NOMO-1 (cell line): ENCODE measurements at regions not wholly inside any gene's neighbourhood (a gene's known extent, or its start where the extent isn't known, plus 50 kb on each side); places are given as distances from the start of the nearest gene placed in this dataset.

ENCODE experiments used
- DNase-seq, 2 experiments: peaks; one replicate each; lab custom pipeline; 2025; ENCODE audit not compliant: unreplicated experiment in 2 of 2; lab: John Stamatoyannopoulos, UW

GRCh38 chr9:129336130-129336528, 158.1 kb upstream of the IER5L start:
- no peak for DNase-seq

DNA sequence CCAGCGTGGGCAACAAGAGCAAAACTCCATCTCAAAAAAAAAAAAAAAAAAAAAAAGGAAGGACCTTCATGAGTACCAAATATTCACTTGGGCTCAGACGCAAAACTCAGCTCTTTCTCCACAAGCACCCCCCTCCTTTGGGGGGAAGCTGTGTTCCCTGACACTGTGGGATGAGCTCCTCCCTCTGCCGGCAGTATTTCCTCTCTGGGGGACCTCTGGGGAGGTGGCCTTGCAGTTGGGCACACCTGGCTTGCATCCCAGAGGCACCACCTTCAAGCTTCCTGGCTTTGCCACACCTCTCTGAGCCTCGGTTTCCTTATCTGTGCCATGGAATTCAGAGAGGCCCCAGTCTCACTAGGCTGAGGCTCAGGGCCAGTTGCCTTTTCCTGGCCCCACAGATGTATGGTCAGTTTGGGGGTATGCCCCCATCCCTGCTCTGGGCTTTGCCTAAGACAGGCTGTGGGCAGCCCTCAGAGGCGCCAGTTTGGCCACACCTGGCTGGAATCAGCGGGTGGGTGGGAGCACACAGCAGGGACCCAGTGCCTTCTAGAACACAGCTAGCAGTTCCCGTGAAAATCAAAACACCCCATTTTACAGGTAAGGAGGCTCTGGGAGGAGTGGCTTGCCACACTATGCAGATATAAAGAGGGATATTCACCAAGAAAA, 157.5 kb upstream of the IER5L start:
- no peak for DNase-seq

DNA sequence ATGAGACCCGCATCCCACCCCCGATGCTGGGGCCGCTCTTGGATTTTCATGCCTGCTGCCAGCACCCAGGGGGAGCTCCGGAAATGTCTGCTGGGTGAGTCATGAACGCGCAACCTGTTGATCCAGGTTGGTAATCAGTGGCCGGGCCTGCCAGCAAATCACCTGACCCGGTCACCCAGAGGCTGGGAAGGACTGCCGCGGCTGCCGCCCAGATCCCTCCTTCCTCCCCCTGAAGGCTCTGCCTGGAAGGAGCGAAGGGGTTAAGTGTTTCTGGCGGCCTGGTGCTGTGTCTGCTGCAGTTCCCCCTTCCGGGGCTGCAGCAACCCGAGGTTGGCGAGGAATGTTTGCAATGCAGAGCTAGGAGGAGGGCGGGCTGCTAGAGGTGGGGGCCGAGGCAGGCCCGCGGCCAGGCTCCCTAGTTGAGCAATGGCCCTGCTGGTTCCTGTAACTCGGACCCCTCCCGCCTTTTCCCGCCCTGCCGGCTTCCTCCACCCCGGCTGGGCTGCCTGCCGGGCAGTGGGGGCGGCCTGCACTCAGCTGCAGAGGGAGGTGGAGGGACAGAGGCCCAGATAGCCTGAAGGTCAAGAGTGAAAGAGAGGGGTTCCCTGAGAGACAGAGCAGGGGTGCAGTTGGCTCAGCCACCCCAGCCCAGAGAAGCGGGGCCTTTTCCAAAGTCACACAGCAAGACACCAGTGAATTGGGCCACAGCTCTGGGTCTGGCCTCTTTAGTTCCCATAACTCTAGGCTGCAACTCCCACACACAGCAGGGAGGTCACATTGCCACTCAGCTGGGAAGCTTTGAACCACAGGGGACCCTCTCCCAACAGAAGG, 156.3 kb upstream of the IER5L start:
- peak; percentile 83 to 95 for DNase-seq

DNA sequence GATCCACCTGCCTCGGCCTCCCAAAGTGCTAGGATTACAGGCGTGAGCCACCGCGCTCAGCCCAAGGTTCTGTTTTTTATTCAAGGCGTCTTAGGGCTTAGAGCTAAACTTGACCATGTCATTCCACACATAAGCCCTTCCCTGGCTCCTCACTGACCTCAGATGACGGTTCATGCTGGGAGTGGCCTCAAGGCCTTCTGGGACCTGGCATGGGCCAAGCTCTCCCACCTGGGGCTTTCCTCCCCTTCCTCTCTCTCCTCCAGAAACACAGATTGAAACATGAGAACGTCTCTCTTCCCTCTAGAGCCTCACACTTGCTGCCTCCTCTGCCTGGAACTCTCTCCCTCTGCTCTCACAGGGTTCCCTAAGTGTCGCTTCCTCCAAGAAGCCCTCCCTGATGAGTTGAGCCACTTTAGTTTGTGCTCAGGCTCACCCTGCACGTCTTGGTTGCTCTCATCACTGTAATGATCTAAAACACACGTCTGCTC, 155.6 kb upstream of the IER5L start:
- DNase-seq, result no peak

- DNase-seq, result no peak
Measured at GRCh38 chr9:129332581-129332980, 154.5 kb upstream of the IER5L start.

DNA sequence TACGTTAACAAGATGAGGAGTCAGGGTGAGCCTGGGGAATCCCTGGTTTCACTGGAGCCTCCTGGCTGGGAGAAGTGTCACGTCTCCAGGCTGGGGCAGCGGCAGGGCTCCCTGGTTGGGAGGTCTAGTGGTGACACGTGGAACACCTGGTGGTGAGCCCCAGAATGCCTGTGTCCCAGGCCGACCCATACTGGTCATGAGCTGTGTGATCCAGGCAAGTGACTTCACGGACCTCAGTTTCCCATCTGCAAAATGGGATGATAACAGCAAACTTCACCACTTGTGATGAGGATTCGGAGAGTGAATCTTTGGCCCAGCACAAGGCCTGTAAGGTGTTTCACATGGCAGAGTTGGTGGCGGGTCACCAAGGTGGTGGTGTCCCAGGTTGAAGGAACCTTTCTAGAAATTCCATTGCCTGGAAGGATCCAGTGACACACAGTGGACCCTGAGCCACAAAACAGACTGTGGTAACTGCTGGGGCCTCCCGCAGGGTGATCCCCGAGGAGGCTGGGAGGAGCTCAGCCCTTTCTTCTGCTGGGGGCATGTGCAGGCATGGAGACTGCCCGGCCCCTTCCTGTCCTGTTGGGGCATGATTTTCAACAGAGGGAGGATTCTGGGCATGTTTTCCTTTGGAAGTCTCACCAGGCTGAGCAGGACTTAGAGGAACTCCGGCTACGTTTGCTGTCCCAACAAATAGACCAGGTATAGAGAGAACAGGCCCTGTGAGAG, 153.9 kb upstream of the IER5L start:
- DNase-seq, result no peak

DNA sequence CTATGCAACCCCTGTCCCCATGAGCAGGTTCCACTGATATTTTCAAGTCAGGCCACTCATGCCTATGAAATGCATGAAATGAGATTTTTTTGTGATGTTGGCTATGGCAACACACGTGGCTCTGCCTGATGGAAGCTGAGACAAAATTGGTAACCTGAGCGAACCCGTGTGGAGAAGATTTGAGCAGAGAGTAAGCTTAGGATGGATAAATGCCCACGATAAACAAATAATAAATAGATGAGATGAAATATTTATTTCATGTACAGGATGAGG, 153.4 kb upstream of the IER5L start:
- DNase-seq, result no peak

- no peak for DNase-seq
Measured at GRCh38 chr9:129330711-129331492, 152.8 kb upstream of the IER5L start.

- no peak for DNase-seq
Measured at GRCh38 chr9:129328355-129329042, 150.4 kb upstream of the IER5L start.

DNA sequence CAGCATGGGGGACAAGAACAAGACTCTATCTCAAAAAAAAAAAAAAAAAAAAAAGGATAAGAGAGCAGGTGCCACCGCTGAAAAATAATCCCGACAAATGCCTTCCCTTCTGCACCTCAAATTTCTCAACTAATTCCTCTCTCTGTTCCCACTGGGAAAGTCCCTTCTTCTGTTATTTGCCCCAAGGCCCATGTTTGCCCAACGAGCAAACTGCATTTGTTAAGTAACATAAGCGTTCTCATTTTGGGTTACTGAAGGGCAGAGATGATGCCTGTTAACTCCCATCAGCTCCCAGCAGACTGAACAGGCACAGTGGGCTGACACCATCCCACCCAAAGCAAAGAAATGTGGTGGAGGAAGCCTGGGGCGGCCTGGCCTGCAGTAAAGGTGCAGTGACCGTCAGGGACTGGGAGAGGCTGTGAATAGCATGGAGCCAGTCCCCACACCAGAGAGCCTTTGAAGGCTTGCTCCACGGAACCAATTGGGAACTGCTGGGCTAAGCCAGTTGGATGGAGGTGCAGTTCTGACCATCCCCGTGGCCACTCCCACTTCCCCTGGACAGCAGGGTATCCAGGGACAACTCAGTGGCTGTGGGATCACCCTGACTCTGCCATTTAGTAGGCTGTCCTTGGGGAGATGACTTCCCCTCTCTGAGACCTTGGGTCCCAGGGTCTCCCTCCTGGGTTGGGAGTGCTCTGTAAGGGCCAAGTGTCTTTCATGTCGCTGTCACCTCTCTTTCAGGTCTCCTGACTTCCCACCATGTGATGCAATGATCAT, 149.7 kb upstream of the IER5L start:
- no peak for DNase-seq

- no peak for DNase-seq
Measured at GRCh38 chr9:129326061-129327005, 148.3 kb upstream of the IER5L start.

DNA sequence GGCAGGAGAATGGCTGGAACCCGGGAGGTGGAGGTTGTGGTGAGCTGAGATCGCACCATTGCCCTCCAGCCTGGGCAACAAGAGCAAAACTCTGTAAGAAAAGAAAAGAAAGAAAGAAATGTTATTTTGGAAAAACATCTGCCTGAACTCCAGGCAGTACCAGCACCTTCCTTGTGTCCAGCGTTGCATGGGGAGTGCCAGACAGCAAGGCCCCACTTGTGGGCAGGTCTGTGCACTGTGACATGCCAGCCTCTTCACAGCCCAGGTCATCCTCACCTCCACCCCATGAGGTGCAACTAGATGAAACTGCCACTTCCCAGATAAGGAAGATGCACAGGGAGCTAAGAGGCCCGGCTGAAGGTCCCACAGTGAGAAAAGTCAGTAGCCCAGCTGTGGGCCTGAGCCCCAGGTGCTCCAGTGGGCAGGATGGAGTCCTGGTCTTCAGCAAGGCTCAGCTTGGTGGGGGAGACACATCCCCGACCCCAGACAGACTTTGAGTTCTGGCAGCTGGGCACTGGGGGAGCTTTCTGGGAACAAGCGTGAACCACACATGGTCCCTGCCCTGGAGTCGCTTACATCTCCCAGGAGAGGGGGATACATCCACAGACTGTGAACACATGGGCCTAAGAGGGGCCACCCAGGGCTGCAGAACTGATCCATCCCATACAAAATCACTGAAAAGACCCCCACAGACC, 146.9 kb upstream of the IER5L start:
- no peak for DNase-seq

GRCh38 chr9:129323999-129324553, 146.0 kb upstream of the IER5L start:
- no peak for DNase-seq

DNA sequence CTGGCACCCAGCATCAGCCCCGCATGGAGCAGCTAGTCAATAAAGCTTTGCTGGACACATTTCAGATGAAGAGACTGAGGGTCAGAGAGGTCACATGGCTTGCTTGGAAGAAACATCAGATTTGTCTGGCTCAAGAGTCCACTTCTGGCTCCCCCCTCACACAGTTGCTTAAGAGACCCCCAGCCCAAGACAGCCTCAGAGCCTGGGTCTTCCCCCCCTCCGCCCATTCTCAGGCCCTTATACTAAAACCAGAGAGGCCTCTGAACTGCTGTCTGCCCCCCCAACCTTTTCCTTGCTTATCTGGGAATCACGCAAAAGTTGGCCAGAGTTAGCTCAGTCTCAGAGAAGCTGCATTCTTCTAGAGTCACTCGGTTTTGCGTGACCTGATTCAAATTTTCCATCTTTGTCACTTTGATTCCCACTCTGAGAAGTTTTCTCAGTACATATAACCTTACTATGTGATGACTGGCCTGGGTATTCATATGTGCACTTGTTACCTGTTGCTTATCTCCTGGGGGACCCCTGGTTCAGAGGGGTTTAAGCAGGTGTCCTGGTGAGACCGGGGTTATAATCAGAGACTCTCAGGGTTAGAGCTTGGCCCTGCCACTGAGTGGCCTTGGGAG, 145.4 kb upstream of the IER5L start:
- no peak for DNase-seq

DNA sequence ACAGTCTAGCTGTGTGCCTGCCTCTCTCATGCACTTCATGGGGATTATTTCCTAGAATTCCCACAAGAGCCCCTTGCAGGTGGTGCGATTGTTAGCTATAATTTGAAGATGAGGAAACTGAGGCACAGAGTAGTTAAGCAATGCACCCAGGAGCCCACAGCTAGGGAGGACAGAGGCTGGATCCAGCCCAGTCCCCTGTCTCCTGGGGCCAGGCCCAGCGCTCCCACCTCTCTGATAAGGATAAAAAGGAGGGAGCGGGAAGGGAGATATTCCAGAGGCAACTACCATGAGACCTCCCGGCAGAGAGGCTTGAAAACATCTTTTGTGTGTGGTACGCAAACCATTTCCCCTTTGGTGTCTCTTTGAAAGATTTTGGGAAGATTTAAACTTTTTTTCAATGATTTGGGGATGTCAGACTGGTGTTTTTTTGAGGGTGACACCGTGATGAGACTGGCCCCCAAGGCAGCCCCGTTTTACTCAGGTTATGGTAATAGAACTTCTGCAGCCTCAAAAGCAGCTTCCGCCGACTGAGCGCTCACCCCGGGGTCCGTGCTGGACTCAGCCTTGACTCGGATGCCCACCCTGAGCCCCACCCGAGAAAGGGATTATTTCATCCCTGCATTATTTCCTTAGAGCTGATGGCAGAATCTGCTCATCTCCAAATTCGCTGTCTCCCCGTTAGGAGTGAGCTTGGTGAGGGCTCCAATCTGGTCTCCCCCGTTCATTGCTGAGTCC, 144.7 kb upstream of the IER5L start:
- DNase-seq, result no peak

DNA sequence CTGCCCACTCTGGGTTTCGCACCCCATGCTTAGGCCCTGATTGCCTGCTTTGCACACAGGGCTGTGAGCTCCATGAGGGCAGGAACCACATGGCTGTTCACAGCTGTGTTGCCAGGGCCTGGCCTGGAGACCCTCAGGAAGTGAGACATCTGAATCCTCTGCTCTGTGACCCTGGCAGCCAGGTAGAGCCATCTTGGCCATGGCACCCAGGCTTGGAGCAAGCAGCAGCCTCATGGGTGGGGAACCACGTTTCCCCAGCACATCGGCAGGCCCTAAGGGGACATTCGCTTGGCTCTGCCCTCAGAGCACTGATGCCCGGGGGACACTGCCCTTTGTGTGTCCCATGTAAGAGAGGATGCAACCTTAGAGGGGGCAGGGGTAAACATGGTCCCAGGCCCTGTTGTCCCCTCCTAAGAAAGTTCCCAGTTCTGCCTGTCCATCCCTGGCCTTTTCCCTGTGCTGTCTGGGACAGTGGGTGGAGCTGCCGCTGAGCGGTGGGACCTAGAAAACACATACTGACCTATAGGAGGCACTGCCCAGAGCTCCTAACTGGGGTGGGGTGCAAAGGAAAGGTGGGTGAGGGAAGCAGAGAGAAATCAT, 144.1 kb upstream of the IER5L start:
- no peak for DNase-seq
